ENCODE measurements at regions not wholly inside any gene's neighbourhood (a gene's known extent, or its start where the extent isn't known, plus 50 kb on each side); places are given as distances from the start of the nearest gene placed in this dataset.
"Not testable (repeated sequence)": the region's sequence is repeated elsewhere in the genome, so short reads cannot be mapped to it uniquely, and the experiment has no call there.

DNA sequence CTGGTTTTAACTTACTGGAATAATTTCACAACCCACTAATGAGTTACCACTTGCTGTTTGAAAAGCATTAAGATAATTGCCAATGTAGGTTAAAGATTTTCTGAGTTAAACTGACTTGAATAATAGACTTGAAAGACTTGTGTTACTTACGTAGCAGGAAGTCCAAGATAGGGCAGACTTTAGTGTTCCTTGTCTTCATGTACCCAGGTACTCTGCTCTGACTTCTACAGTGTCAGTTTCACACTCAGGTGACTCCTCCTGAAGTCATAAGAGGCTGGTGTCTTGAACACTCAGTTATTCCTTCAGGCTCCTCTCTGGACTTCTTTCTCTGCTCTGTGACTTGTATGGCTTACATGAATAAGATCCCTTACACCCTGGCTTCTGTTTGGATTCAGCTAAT, 76.3 kb upstream of the SGK1 start:
- BruUV-seq (replicated peaks): no TSS peak
- no peak overlapping the region for H3K27ac Mint-ChIP-seq (ENCODE audit: low read depth, unreplicated experiment)
- DNase-seq (ENCODE audit: unreplicated experiment): no peak
- no peaks in the 10 kb centered on the region for H3K27me3 Mint-ChIP-seq (ENCODE audit: insufficient read depth, unreplicated experiment)
- H3K9me3 Mint-ChIP-seq (ENCODE audit: unreplicated experiment): no peaks in the 10 kb centered on the region
- peaks cover 29% of the 10 kb centered on the region for H3K4me1 Mint-ChIP-seq (ENCODE audit: insufficient read depth, unreplicated experiment)
- intact Hi-C loops (cut with micrococcal nuclease): no loop called here
- no peaks in the 10 kb centered on the region for H3K36me3 Mint-ChIP-seq (ENCODE audit: insufficient read depth, unreplicated experiment)
- TF ChIP-seq, protein P1, sequence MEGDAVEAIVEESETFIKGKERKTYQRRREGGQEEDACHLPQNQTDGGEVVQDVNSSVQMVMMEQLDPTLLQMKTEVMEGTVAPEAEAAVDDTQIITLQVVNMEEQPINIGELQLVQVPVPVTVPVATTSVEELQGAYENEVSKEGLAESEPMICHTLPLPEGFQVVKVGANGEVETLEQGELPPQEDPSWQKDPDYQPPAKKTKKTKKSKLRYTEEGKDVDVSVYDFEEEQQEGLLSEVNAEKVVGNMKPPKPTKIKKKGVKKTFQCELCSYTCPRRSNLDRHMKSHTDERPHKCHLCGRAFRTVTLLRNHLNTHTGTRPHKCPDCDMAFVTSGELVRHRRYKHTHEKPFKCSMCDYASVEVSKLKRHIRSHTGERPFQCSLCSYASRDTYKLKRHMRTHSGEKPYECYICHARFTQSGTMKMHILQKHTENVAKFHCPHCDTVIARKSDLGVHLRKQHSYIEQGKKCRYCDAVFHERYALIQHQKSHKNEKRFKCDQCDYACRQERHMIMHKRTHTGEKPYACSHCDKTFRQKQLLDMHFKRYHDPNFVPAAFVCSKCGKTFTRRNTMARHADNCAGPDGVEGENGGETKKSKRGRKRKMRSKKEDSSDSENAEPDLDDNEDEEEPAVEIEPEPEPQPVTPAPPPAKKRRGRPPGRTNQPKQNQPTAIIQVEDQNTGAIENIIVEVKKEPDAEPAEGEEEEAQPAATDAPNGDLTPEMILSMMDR (IDR thresholded peaks at IDR 0.05; ENCODE audit: unreplicated experiment): no peak
- ChIA-PET POLR2A (interaction anchor here (1.4 kb wide), 1 partner anchor 18 kb away, joined by 4 read pairs; no protein-coding TSS in a partner anchor), CTCF (interaction anchor here (0.6 to 1.0 kb wide), 2 partner anchors 9 to 45 kb away, joined by 3 read pairs; no protein-coding TSS in a partner anchor)
- H3K4me3 Mint-ChIP-seq (ENCODE audit: unreplicated experiment): no peak overlapping the region

DNA sequence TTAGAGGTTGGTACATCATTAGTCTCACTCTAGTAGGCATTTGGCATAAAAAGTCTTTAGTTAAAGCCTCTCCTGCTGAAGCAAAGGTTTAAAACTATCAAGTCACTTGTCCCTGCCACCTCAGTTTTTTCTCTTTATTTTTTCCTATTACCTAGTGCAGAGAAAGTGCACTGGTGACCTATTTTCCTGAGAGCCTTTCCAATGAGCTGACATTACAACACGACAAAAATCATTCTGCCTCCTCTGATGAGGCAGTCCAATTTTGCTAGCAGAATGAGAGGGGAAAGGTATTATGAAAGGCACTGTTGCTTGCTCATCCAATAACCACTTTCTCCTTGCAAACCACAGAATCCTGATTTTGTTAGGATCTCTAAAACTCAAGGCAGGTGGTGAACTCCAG, 73.3 kb upstream of the SGK1 start:
- intact Hi-C loops (cut with micrococcal nuclease): no loop called here
- ChIA-PET CTCF (no interaction called here), POLR2A (interaction anchor here (1.1 kb wide), 1 partner anchor 18 kb away, joined by 3 read pairs; no protein-coding TSS in a partner anchor)
- Mint-ChIP-seq H3K9me3 (ENCODE audit: unreplicated experiment) (no peaks in the 10 kb centered on the region), H3K36me3 (ENCODE audit: insufficient read depth, unreplicated experiment) (no peaks in the 10 kb centered on the region), H3K4me1 (ENCODE audit: insufficient read depth, unreplicated experiment) (peaks cover 20% of the 10 kb centered on the region), H3K27ac (ENCODE audit: low read depth, unreplicated experiment) (no peak overlapping the region), H3K4me3 (ENCODE audit: unreplicated experiment) (no peak overlapping the region), H3K27me3 (ENCODE audit: insufficient read depth, unreplicated experiment) (no peaks in the 10 kb centered on the region)
- TF ChIP-seq, protein P1 (IDR thresholded peaks at IDR 0.05; ENCODE audit: unreplicated experiment): no peak
- no TSS peak for BruUV-seq (replicated peaks)
- DNase-seq (ENCODE audit: unreplicated experiment): no peak

DNA sequence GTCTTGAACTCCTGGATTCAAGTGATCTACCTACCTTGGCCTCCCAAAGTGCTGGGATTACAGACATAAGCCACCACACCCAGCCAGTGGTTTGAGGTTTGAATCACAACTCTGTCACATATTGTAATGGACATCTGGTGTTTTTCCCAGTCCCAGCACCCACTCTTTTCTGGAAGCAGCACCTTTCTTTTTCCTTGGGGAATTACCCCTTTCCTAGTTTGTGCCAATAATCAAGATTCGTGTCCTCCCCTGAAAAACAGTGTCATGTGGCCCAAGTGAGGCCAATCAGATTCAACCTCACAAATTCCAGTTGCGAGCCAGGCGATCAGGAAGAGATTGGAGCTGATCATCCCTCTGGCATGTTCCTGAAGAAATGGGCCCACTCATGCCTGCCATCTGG, 71.7 kb upstream of the SGK1 start:
- Mint-ChIP-seq H3K27ac (ENCODE audit: low read depth, unreplicated experiment) (no peak overlapping the region), H3K4me3 (ENCODE audit: unreplicated experiment) (no peak overlapping the region), H3K4me1 (ENCODE audit: insufficient read depth, unreplicated experiment) (peaks cover 4% of the 10 kb centered on the region), H3K9me3 (ENCODE audit: unreplicated experiment) (no peaks in the 10 kb centered on the region), H3K27me3 (ENCODE audit: insufficient read depth, unreplicated experiment) (no peaks in the 10 kb centered on the region), H3K36me3 (ENCODE audit: insufficient read depth, unreplicated experiment) (no peaks in the 10 kb centered on the region)
- ChIA-PET CTCF (interaction anchor here (0.6 kb wide), 1 partner anchor 337 kb away, joined by 4 read pairs; no protein-coding TSS in a partner anchor), POLR2A (interaction anchor here (0.6 to 1.1 kb wide), 5 partner anchors 11 to 155 kb away, joined by 3 to 5 read pairs (median 3); no protein-coding TSS in a partner anchor)
- intact Hi-C loops (cut with micrococcal nuclease): no loop called here
- no peak for DNase-seq (ENCODE audit: unreplicated experiment)
- no TSS peak for BruUV-seq (replicated peaks)
- TF ChIP-seq, protein P1 (IDR thresholded peaks at IDR 0.05; ENCODE audit: unreplicated experiment): no peak

DNA sequence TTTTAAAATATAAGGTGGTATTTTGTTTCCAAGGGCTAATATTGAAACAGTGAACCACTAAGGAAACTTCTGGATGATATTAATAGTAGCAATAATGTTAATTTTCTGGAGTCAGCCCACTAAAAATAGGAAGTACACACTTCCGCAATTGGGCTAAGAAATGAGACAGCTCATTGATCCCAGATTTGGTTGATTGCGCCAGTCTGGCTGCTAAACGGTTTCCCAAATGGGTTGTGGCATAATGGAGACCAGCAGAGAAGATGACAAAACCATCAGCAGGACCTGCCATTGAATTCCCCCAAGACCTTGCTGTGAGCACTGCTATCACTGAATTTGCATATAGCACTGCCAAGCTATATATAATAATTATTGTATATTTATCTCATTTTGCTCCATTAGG, 71.2 kb upstream of the SGK1 start:
- intact Hi-C loops (cut with micrococcal nuclease): no loop called here
- Mint-ChIP-seq H3K9me3 (ENCODE audit: unreplicated experiment) (no peaks in the 10 kb centered on the region), H3K4me3 (ENCODE audit: unreplicated experiment) (no peak overlapping the region), H3K27ac (ENCODE audit: low read depth, unreplicated experiment) (no peak overlapping the region), H3K4me1 (ENCODE audit: insufficient read depth, unreplicated experiment) (no peaks in the 10 kb centered on the region), H3K27me3 (ENCODE audit: insufficient read depth, unreplicated experiment) (no peaks in the 10 kb centered on the region), H3K36me3 (ENCODE audit: insufficient read depth, unreplicated experiment) (no peaks in the 10 kb centered on the region)
- DNase-seq (ENCODE audit: unreplicated experiment): no peak
- CTCF ChIA-PET: interaction anchor here (0.6 to 1.3 kb wide), 2 partner anchors 17 to 205 kb away, joined by 3 read pairs; no protein-coding TSS in a partner anchor
- no TSS peak for BruUV-seq (replicated peaks)
- TF ChIP-seq, protein P1 (IDR thresholded peaks at IDR 0.05; ENCODE audit: unreplicated experiment): no peak
- POLR2A ChIA-PET: interaction anchor here (1.0 kb wide), 1 partner anchor 35 kb away, joined by 3 read pairs; no protein-coding TSS in a partner anchor

GRCh38 chr6:134386482-134386881, 68.6 kb upstream of the SGK1 start:
- POLR2A ChIA-PET; DNase-seq (ENCODE audit: unreplicated experiment); BruUV-seq (replicated peaks); H3K4me3 Mint-ChIP-seq (ENCODE audit: unreplicated experiment); H3K36me3 Mint-ChIP-seq (ENCODE audit: insufficient read depth, unreplicated experiment); intact Hi-C loops (cut with micrococcal nuclease); H3K27ac Mint-ChIP-seq (ENCODE audit: low read depth, unreplicated experiment); H3K27me3 Mint-ChIP-seq (ENCODE audit: insufficient read depth, unreplicated experiment); H3K4me1 Mint-ChIP-seq (ENCODE audit: insufficient read depth, unreplicated experiment); CTCF ChIA-PET; H3K9me3 Mint-ChIP-seq (ENCODE audit: unreplicated experiment): not testable (repeated sequence)

Data from MCF 10A (cell line).